Type B pancreatic cell (in vitro differentiated cells): ENCODE measurements at regions not wholly inside any gene's neighbourhood (a gene's known extent, or its start where the extent isn't known, plus 50 kb on each side); places are given as distances from the start of the nearest gene placed in this dataset.

Source experiments
- DNase-seq: peaks from one replicate; pipeline ENCODE4 v3.0.0; 2021; ENCODE audit warnings: mixed read lengths; ENCODE audit not compliant: unreplicated experiment; ENCODE audit errors: extremely low spot score
- H3K27ac Mint-ChIP-seq: 2 replicates; pipeline ENCODE4 v1.8.0; 2021; ENCODE audit warnings: mild to moderate bottlenecking, mixed read lengths
- H3K27me3 Mint-ChIP-seq: 2 replicates; pipeline ENCODE4 v1.8.0; 2021; ENCODE audit warnings: mixed read lengths
- H3K36me3 Mint-ChIP-seq: 2 replicates; pipeline ENCODE4 v1.8.0; 2021; ENCODE audit warnings: mixed read lengths
- H3K4me1 Mint-ChIP-seq: one replicate; pipeline ENCODE4 v1.8.0; 2021; ENCODE audit warnings: mixed read lengths; ENCODE audit not compliant: unreplicated experiment
- H3K4me3 Mint-ChIP-seq: 2 replicates; pipeline ENCODE4 v1.8.0; 2021; ENCODE audit warnings: mild to moderate bottlenecking, mixed read lengths
- H3K9me3 Mint-ChIP-seq: 2 replicates; pipeline ENCODE4 v1.8.0; 2021; ENCODE audit warnings: mixed read lengths
- TF ChIP-seq, protein P1 (sequence below): fragments of 200-600 bp; sonication (generic); conservative IDR thresholded peaks from 2 replicates; pipeline ENCODE4 v1.5.0; 2021; ENCODE audit warnings: antibody characterized with exemption, mild to moderate bottlenecking

DNA sequence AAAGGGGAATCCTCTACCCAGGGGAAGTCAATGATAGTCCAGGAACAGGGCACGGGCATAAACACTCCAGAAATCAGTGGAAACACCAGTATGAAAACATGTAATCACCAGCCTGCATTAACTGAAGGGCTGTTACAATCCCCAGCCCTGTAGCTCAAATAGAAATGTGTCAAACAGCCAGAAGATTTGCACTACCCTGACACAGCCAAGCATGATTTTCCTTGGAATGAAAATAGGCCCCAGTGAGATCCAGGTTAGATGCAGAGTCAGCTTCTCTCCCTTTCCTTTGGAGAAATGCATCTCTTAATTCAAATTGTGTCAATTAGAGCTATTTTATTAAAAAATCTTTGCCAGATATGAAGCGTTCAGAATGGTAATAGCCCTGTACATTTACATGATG is 158.1 kb downstream of the RPS29 start:
- H3K9me3 Mint-ChIP-seq, result peaks cover 15% of the 10 kb centered on the region
- DNase-seq, result no peak
- peaks cover 16% of the 10 kb centered on the region for H3K4me1 Mint-ChIP-seq
- TF ChIP-seq, protein P1, sequence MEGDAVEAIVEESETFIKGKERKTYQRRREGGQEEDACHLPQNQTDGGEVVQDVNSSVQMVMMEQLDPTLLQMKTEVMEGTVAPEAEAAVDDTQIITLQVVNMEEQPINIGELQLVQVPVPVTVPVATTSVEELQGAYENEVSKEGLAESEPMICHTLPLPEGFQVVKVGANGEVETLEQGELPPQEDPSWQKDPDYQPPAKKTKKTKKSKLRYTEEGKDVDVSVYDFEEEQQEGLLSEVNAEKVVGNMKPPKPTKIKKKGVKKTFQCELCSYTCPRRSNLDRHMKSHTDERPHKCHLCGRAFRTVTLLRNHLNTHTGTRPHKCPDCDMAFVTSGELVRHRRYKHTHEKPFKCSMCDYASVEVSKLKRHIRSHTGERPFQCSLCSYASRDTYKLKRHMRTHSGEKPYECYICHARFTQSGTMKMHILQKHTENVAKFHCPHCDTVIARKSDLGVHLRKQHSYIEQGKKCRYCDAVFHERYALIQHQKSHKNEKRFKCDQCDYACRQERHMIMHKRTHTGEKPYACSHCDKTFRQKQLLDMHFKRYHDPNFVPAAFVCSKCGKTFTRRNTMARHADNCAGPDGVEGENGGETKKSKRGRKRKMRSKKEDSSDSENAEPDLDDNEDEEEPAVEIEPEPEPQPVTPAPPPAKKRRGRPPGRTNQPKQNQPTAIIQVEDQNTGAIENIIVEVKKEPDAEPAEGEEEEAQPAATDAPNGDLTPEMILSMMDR, result no peak
- no peaks in the 10 kb centered on the region for H3K36me3 Mint-ChIP-seq
- H3K27me3 Mint-ChIP-seq, result no peaks in the 10 kb centered on the region
- no peak overlapping the region for H3K27ac Mint-ChIP-seq
- no peak overlapping the region for H3K4me3 Mint-ChIP-seq

DNA sequence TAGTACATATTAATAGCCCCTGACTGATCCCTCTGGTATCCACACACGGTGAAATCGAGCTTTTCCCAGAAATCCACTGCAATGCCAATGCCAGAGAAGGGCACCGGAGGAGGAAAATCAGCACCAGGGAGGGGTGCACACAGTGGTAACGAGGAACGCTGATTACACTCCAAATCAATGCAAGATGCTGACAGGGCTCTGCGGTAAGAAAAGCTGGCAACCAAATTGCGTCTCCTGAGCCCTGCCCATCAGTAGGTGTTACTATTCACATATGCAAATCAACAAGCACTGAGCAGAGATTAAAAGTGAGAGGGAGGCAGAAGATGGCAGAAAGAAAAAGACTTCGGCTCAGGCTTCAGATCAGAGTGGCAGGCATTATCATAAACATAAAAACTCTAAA is 159.1 kb downstream of the RPS29 start:
- TF ChIP-seq, protein P1, result no peak
- Mint-ChIP-seq H3K27ac (no peak overlapping the region), H3K4me3 (no peak overlapping the region), H3K36me3 (no peaks in the 10 kb centered on the region), H3K9me3 (peaks cover 12% of the 10 kb centered on the region), H3K4me1 (peaks cover 16% of the 10 kb centered on the region), H3K27me3 (no peaks in the 10 kb centered on the region)
- no peak for DNase-seq

DNA sequence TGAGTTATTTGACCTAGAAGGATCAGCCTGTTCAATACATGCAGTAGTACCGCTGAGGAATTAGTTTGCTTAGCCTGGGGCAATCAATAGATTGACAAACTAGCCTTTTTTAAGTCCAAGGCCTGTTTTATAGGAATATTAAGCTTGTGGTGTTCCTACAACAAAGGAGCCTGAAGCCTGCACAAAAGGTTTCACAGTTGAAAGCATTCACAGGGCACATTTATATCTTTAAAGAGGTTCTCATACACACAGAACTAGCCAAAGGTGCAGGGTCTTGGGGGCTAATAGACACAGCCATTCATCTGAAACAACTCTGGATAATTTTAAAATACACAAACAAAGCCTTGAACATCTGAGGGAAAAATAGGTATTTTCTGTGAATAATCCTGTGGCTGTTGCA is 160.3 kb downstream of the RPS29 start:
- no peaks in the 10 kb centered on the region for H3K27me3 Mint-ChIP-seq
- H3K4me1 Mint-ChIP-seq, result peaks cover 16% of the 10 kb centered on the region
- H3K9me3 Mint-ChIP-seq, result peaks cover 4% of the 10 kb centered on the region
- TF ChIP-seq, protein P1, result no peak
- H3K27ac Mint-ChIP-seq, result no peak overlapping the region
- H3K36me3 Mint-ChIP-seq, result no peaks in the 10 kb centered on the region
- no peak for DNase-seq
- no peak overlapping the region for H3K4me3 Mint-ChIP-seq

DNA sequence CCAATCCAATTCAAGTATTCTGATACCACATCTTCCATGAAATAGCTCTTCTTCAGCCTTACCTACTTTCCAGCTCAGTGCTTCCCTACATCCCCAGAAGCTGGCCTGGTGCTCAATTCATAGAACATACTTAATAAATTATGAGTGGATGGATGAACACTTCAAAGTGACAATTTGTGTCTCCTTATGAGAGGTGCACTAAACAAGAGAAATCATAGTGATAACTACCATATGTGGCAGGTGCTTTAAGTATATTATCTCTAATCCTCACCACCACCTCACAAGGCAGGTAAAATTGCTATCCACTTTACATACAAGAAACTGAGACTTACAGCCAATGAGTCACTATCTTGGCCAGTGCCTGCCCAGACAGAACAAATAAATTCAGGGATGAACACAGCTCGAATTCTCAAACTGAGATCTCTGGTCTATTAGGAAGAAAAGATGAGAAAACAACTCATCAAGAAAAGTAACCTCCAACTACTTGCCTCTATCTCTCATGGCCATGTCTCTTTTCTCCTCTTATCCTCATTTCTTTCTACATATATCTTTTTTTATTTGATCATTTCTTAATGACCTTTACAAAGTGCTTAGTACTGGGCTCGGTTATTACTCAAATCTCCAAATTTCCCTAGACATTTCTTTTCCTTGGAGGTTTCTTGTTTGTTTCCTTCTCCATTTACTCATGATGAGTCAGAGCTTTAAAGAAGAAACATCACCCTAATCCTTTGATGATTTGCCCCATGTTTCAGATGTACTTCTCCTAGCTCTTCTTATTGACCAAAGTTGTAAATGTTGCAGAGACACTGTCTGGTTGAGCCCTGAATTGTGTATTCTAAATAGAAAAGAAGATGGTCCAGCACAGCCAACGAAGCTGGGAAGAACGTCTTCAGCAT is 161.5 kb downstream of the RPS29 start:
- Mint-ChIP-seq H3K27ac (no peak overlapping the region), H3K4me3 (no peak overlapping the region), H3K9me3 (no peaks in the 10 kb centered on the region), H3K4me1 (peaks cover 16% of the 10 kb centered on the region), H3K27me3 (no peaks in the 10 kb centered on the region), H3K36me3 (no peaks in the 10 kb centered on the region)
- no peak for DNase-seq
- TF ChIP-seq, protein P1, result no peak

DNA sequence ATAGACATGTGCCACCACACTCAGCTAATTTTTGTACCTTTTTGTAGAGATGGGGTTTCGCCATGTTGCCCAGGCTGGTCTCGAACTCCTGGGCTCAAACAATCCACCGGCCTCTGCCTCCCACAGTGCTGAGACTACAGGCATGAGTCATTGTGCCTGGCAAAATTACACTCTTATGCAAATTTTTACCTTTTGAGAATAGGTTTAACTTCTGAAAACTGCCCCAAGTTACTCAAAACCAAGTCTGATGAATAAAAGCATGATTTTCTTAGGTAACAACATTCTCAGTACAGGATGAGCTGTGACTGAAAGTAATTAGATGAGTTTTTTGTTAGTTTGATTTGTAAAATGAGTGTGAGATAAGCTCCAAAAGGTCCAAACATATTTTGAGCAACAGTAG is 166.0 kb downstream of the RPS29 start:
- Mint-ChIP-seq H3K4me1 (peaks cover under 1% of the 10 kb centered on the region), H3K27me3 (peaks cover 8% of the 10 kb centered on the region)

More for the DNA sequence above, 166.0 kb downstream of the RPS29 start:
- H3K4me3 Mint-ChIP-seq, result no peak overlapping the region
- H3K36me3 Mint-ChIP-seq, result no peaks in the 10 kb centered on the region
- no peaks in the 10 kb centered on the region for H3K9me3 Mint-ChIP-seq
- no peak for DNase-seq
- H3K27ac Mint-ChIP-seq, result no peak overlapping the region
- TF ChIP-seq, protein P1, result no peak
